Fibroblast of the aortic adventitia (primary cell): ENCODE measurements at regions not wholly inside any gene's neighbourhood (a gene's known extent, or its start where the extent isn't known, plus 50 kb on each side); places are given as distances from the start of the nearest gene placed in this dataset.

Source experiments
- DNase-seq: peaks from one replicate; pipeline ENCODE4 v3.0.0-alpha.2; 2010; ENCODE audit warnings: low read depth
- H3K4me3 ChIP-seq: 2 replicates; pipeline ENCODE4 v1.5.1; 2011; ENCODE audit warnings: low read depth, mild to moderate bottlenecking, control low read depth, low read length, moderate library complexity
- CTCF ChIP-seq: IDR thresholded peaks from 2 replicates; pipeline ENCODE4 v1.5.1; 2011; ENCODE audit warnings: mild to moderate bottlenecking, low read length, control low read depth, inconsistent platforms; ENCODE audit not compliant: insufficient read depth

GRCh38 chrX:13112499-13112898, 68.1 kb upstream of the FAM9C start:
- no peak for DNase-seq
- H3K4me3 ChIP-seq = no peak overlapping the region
- no peak for TF ChIP-seq CTCF

GRCh38 chrX:13110433-13111324, 66.3 kb upstream of the FAM9C start:
- H3K4me3 ChIP-seq = no peak overlapping the region
- TF ChIP-seq CTCF = no peak
- DNase-seq = peak; percentile 99

- DNase-seq = peak; percentile 82
- TF ChIP-seq CTCF = no peak
Measured at GRCh38 chrX:13109817-13110216, 65.4 kb upstream of the FAM9C start.

GRCh38 chrX:13103914-13104274, 59.5 kb upstream of the FAM9C start:
- H3K4me3 ChIP-seq = no peak overlapping the region
- TF ChIP-seq CTCF = no peak
- no peak for DNase-seq

More at GRCh38 chrX:13109817-13110216, 65.4 kb upstream of the FAM9C start:
- no peak overlapping the region for H3K4me3 ChIP-seq

- DNase-seq = no peak
Measured at GRCh38 chrX:13103188-13103913, 58.9 kb upstream of the FAM9C start.

GRCh38 chrX:13102636-13103035, 58.2 kb upstream of the FAM9C start:
- TF ChIP-seq CTCF = no peak
- peak; percentile 62 for DNase-seq
- no peak overlapping the region for H3K4me3 ChIP-seq

More at GRCh38 chrX:13103188-13103913, 58.9 kb upstream of the FAM9C start:
- no peak for TF ChIP-seq CTCF
- no peak overlapping the region for H3K4me3 ChIP-seq
